Gastroesophageal sphincter (tissue), 4 donors: ENCODE measurements at regions not wholly inside any gene's neighbourhood (a gene's known extent, or its start where the extent isn't known, plus 50 kb on each side); places are given as distances from the start of the nearest gene placed in this dataset.

Experiments
- ATAC-seq: fragments of 150-250 bp; one replicate; pipeline ENCODE4 v1.9.1; 2016; ENCODE audit warnings: mild to moderate bottlenecking, moderate library complexity
- H3K27ac ChIP-seq, 4 donors: fragments of 200-600 bp; sonication (generic) in 3 of 4; 1 replicate in 3 of 4; 2 replicates in 1 of 4; pipeline ENCODE4 v1.5.1; 2016 to 2019
- H3K27me3 ChIP-seq: fragments of 200-600 bp; sonication (generic); one replicate; pipeline ENCODE4 v1.5.1; 2019
- H3K36me3 ChIP-seq, 2 donors: fragments of 200-600 bp; sonication (generic); one replicate each; pipeline ENCODE4 v1.5.1; 2019; ENCODE audit warnings: control low read depth in 1 of 2
- H3K4me1 ChIP-seq, 3 donors: fragments of 200-600 bp; sonication (generic); 1 replicate in 2 of 3; 2 replicates in 1 of 3; pipeline ENCODE4 v1.5.1; 2016 to 2019; ENCODE audit warnings: control low read depth in 2 of 3
- H3K4me3 ChIP-seq, 2 donors: fragments of 200-600 bp; sonication (generic); one replicate each; pipeline ENCODE4 v1.5.1; 2019; ENCODE audit warnings: mild to moderate bottlenecking in 1 of 2, moderate library complexity in 1 of 2
- H3K9me3 ChIP-seq, 3 donors: fragments of 200-600 bp; sonication (generic); one replicate each; pipeline ENCODE4 v1.5.1; 2017 to 2019; ENCODE audit warnings: control low read depth in 2 of 3
- CTCF ChIP-seq, 4 experiments: fragments of 200-600 bp in 2 of 4; fragments of 450-650 bp in 2 of 4; sonication (generic) in 1 of 4; IDR thresholded peaks; one replicate each; pipeline ENCODE4 v1.5.1; 2017 to 2019; ENCODE audit warnings: antibody characterized with exemption in 4 of 4, mild to moderate bottlenecking in 2 of 4, moderate library complexity in 2 of 4
- EP300 ChIP-seq: sonication (generic); formaldehyde crosslinking; IDR thresholded peaks from one replicate; pipeline ENCODE4 v1.6.1; 2017; ENCODE audit warnings: antibody characterized with exemption, mild to moderate bottlenecking
- POLR2A ChIP-seq, 2 donors: fragments of 450-650 bp; IDR thresholded peaks; one replicate each; pipeline ENCODE4 v1.6.1; 2017; ENCODE audit warnings: antibody characterized with exemption in 2 of 2, mild to moderate bottlenecking in 2 of 2, moderate library complexity in 1 of 2
- POLR2AphosphoS5 ChIP-seq: sonication (generic); formaldehyde crosslinking; IDR thresholded peaks from one replicate; pipeline ENCODE4 v1.6.1; 2017; ENCODE audit warnings: antibody characterized with exemption
- WGBS, 2 donors: methylation state at CpG; one replicate each; pipeline ENCODE4 v1.1.5; 2018; ENCODE audit warnings: low coverage in 1 of 2; 5-methylcytosine and 5-hydroxymethylcytosine counted together

GRCh38 chr6:100182313-100182712 is 188.3 kb upstream of the MCHR2 start:
- H3K36me3 ChIP-seq = no peaks in the 10 kb centered on the region
- no peak overlapping the region for H3K27ac ChIP-seq
- ATAC-seq = no peak
- H3K4me3 ChIP-seq = no peak overlapping the region
- 43% methylated on average over 1 of the region's 1 CpG; no CpG with 5 or more reads in 1 of the 2 donors for WGBS, 2 donors
- TF ChIP-seq POLR2A (IDR thresholded peaks at IDR 0.05) (no peak), POLR2AphosphoS5 (no peak), EP300 (no peak), CTCF (IDR thresholded peaks at IDR 0.05) (no peak)
- no peaks in the 10 kb centered on the region for H3K9me3 ChIP-seq
- H3K27me3 ChIP-seq = no peaks in the 10 kb centered on the region
- no peaks in the 10 kb centered on the region for H3K4me1 ChIP-seq

GRCh38 chr6:100181309-100181708 is 187.3 kb upstream of the MCHR2 start:
- TF ChIP-seq EP300 (no peak), CTCF (IDR thresholded peaks at IDR 0.05) (no peak), POLR2A (IDR thresholded peaks at IDR 0.05) (no peak), POLR2AphosphoS5 (no peak)
- no peak overlapping the region for H3K4me3 ChIP-seq
- no peaks in the 10 kb centered on the region for H3K9me3 ChIP-seq
- no peaks in the 10 kb centered on the region for H3K36me3 ChIP-seq
- H3K4me1 ChIP-seq = peaks cover 0 to 7% (median 0%) of the 10 kb centered on the region in 3 donors
- no peak overlapping the region for H3K27ac ChIP-seq
- H3K27me3 ChIP-seq = no peaks in the 10 kb centered on the region
- no peak for ATAC-seq
- WGBS, 2 donors = 78 to 93% methylated on average over 2 to 3 of the region's 3 CpGs

GRCh38 chr6:100179576-100179975 is 185.6 kb upstream of the MCHR2 start:
- no peak for ATAC-seq

GRCh38 chr6:100177956-100178355 is 183.9 kb upstream of the MCHR2 start:
- 0 to 22% methylated on average over 1 of the region's 1 CpG for WGBS, 2 donors
- H3K27ac ChIP-seq = no peak overlapping the region
- no peak overlapping the region for H3K4me3 ChIP-seq

More at GRCh38 chr6:100179576-100179975, 185.6 kb upstream of the MCHR2 start:
- WGBS, 2 donors = 91 to 100% methylated on average over 1 of the region's 1 CpG
- no peaks in the 10 kb centered on the region for H3K9me3 ChIP-seq
- TF ChIP-seq CTCF (IDR thresholded peaks at IDR 0.05) (no peak), POLR2AphosphoS5 (no peak), POLR2A (IDR thresholded peaks at IDR 0.05) (no peak), EP300 (no peak)
- H3K4me3 ChIP-seq = no peak overlapping the region
- H3K27me3 ChIP-seq = no peaks in the 10 kb centered on the region
- no peak overlapping the region for H3K27ac ChIP-seq
- peaks cover 0 to 17% (median 0%) of the 10 kb centered on the region in 3 donors for H3K4me1 ChIP-seq
- H3K36me3 ChIP-seq = no peaks in the 10 kb centered on the region

More at GRCh38 chr6:100177956-100178355, 183.9 kb upstream of the MCHR2 start:
- Histone ChIP-seq H3K9me3 (no peaks in the 10 kb centered on the region), H3K27me3 (no peaks in the 10 kb centered on the region), H3K4me1 (peaks cover 0 to 17% (median 0%) of the 10 kb centered on the region in 3 donors), H3K36me3 (no peaks in the 10 kb centered on the region)
- no peak for TF ChIP-seq CTCF (IDR thresholded peaks at IDR 0.05)
- no peak for TF ChIP-seq POLR2AphosphoS5
- TF ChIP-seq POLR2A (IDR thresholded peaks at IDR 0.05) = no peak
- no peak for TF ChIP-seq EP300
- no peak for ATAC-seq
